ENCODE measurements at regions not wholly inside any gene's neighbourhood (a gene's known extent, or its start where the extent isn't known, plus 50 kb on each side); places are given as distances from the start of the nearest gene placed in this dataset.
A peak's percentile ranks its signal among the peaks of the same experiment; 100 is the strongest.

DNA sequence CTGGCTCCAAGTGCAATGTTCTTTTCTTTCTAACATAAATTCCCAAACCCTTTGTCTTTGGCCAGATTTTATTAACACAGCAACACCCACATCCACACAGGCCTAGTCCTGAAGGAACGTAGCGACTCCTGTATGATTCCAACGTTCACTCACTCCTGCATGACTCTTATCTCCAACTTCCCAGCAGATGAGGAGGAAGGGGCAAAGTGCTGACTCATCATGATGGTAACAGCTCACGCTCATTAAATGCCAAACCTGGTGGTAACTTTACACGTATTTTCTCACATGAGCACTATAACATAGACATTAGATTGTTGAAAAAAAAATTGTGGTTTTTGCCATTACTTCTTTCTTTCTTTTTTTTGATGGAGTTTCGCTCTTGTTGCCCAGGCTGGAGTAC lies 1349.5 kb downstream of the EFNA5 start:
- H3K36me3 ChIP-seq (ENCODE audit: control insufficient read depth, insufficient read depth, low read length) = no peaks in the 10 kb centered on the region
- POLR2A ChIA-PET (ENCODE audit: unreplicated experiment) = no interaction called here
- CTCF ChIA-PET = no interaction called here
- no peak overlapping the region for H3K18ac ChIP-seq (ENCODE audit: low read depth, low read length)
- H2BK5ac ChIP-seq (ENCODE audit: low read depth, low read length, poor library complexity, severe bottlenecking) = no peak overlapping the region
- H3K4me1 ChIP-seq (ENCODE audit: control insufficient read depth, insufficient read depth, low read length) = no peaks in the 10 kb centered on the region
- H3K23ac ChIP-seq (ENCODE audit: low read depth, low read length) = no peak overlapping the region
- no peak overlapping the region for H3K4me3 ChIP-seq (ENCODE audit: insufficient read depth, low read depth, low read length)
- TF ChIP-seq NFE2L2 (IDR thresholded peaks at IDR 0.05; ENCODE audit: low read depth, low read length) (peak; percentile 63), MAFK (IDR thresholded peaks at IDR 0.05; ENCODE audit: low read depth, low read length) (peak; percentile 97), RFX5 (IDR thresholded peaks at IDR 0.05; ENCODE audit: low read depth, low read length) (no peak)
- intact Hi-C loops (cut with micrococcal nuclease) (no loop called here), in situ Hi-C loops (cut with MboI; ENCODE audit: low sequenced_read_pairs) (no loop called here), dilution Hi-C loops (cut with HindIII; ENCODE audit: low sequenced_read_pairs, unreplicated experiment) (no loop called here)
- H3K9me3 ChIP-seq (ENCODE audit: control insufficient read depth, insufficient read depth, low read length) = no peaks in the 10 kb centered on the region
- no peak overlapping the region for H2BK120ac ChIP-seq (ENCODE audit: low read depth, low read length)
- H2AK9ac ChIP-seq (replicated peaks; ENCODE audit: low read depth, low read length, poor library complexity) = no peak overlapping the region
- no peak overlapping the region for H4K5ac ChIP-seq (ENCODE audit: low read depth, low read length)
- H3K14ac ChIP-seq (replicated peaks; ENCODE audit: low read depth, low read length) = no peak overlapping the region
- no peak overlapping the region for H3K9ac ChIP-seq (ENCODE audit: low read depth, low read length)
- ATAC-seq (ENCODE audit: low read depth) = no peak
- no peaks in the 10 kb centered on the region for H3K27me3 ChIP-seq (ENCODE audit: control insufficient read depth, insufficient read depth, low read length)
- H2AK5ac ChIP-seq (ENCODE audit: low read depth, low read length) = no peak overlapping the region
- no peak overlapping the region for H2BK20ac ChIP-seq (ENCODE audit: low read depth, low read length)
- no peak for DNase-seq
- H3K79me1 ChIP-seq (ENCODE audit: low read depth in 1 of 2, low read length in 2 of 2) = no peaks in the 10 kb centered on the region
- no TSS peak for BruUV-seq (replicated peaks)
- H3K4ac ChIP-seq (ENCODE audit: low read depth, low read length) = no peak overlapping the region
- no CpG with 5 or more reads among the region's 6 CpGs for WGBS, 2 experiments (ENCODE audit: extremely low coverage in 2 of 2, insufficient read length in 1 of 2)
- H3K56ac ChIP-seq (ENCODE audit: extremely low read depth, insufficient read depth, low read length) = no peak overlapping the region
- H3K4me2 ChIP-seq (ENCODE audit: low read depth, low read length) = no peak overlapping the region
- no peak overlapping the region for H4K91ac ChIP-seq (ENCODE audit: insufficient read depth, low read depth, low read length)
- H2BK15ac ChIP-seq (ENCODE audit: low read depth, low read length) = no peak overlapping the region
- H3K27ac ChIP-seq (ENCODE audit: insufficient read depth, low read length) = no peak overlapping the region
- no peaks in the 10 kb centered on the region for H4K20me1 ChIP-seq (ENCODE audit: insufficient read depth, low read length)
- H2AFZ ChIP-seq (replicated peaks; ENCODE audit: low read length, poor library complexity) = no peak overlapping the region
- H4K8ac ChIP-seq (ENCODE audit: low read depth in 2 of 2, low read length in 2 of 2) = no peak overlapping the region
- no peaks in the 10 kb centered on the region for H3K9me1 ChIP-seq (ENCODE audit: insufficient read depth, low read length)

All from IMR-90 (cell line).